ENCODE measurements at regions not wholly inside any gene's neighbourhood (a gene's known extent, or its start where the extent isn't known, plus 50 kb on each side); places are given as distances from the start of the nearest gene placed in this dataset.

DNA sequence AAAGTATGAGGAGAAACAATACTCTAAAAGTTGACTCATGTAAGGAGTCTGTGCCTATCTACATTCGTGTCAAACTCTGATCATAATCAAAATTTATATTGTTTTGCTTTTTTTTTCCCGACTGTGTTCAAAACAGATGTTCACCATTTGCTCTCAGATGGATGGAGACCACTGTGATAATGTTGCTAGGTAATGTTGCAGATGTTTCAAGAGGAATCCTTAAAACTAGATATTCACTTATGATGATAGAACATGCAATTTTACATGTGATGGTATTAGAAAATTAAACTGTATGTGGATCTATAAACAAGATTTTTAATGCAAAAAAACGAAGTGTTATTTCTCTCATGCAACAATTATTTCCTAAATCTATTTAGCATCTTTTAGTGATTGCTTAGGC lies 1080.1 kb downstream of the REEP3 start:
- H3K4me3 ChIP-seq (ENCODE audit: low read depth, low read length): no peak overlapping the region
- TF ChIP-seq, protein P1, sequence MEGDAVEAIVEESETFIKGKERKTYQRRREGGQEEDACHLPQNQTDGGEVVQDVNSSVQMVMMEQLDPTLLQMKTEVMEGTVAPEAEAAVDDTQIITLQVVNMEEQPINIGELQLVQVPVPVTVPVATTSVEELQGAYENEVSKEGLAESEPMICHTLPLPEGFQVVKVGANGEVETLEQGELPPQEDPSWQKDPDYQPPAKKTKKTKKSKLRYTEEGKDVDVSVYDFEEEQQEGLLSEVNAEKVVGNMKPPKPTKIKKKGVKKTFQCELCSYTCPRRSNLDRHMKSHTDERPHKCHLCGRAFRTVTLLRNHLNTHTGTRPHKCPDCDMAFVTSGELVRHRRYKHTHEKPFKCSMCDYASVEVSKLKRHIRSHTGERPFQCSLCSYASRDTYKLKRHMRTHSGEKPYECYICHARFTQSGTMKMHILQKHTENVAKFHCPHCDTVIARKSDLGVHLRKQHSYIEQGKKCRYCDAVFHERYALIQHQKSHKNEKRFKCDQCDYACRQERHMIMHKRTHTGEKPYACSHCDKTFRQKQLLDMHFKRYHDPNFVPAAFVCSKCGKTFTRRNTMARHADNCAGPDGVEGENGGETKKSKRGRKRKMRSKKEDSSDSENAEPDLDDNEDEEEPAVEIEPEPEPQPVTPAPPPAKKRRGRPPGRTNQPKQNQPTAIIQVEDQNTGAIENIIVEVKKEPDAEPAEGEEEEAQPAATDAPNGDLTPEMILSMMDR (IDR thresholded peaks at IDR 0.05; ENCODE audit: borderline replicate concordance, insufficient read depth, low read depth, low read length): no peak

DNA sequence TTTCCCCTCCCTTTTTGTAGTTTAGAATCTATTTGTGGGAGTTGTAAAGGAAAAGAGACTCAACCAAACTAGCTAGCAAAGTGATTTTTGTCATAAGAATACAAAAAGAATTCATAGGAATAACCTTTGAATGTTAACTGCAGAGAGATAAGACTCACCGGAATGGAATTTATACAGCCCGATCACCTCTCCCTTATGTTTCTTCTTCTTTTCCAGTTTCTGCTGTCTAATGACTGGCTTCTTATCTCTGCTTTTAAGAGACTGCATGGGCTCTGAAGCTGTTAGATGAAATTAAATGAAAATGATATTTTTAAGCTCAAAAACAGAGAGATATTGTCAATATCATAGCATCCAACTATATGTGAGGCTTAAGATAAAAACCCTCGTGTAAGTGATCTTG lies 1095.9 kb downstream of the REEP3 start:
- H3K4me3 ChIP-seq (ENCODE audit: low read depth, low read length): no peak overlapping the region
- TF ChIP-seq, protein P1 (IDR thresholded peaks at IDR 0.05; ENCODE audit: borderline replicate concordance, insufficient read depth, low read depth, low read length): no peak

DNA sequence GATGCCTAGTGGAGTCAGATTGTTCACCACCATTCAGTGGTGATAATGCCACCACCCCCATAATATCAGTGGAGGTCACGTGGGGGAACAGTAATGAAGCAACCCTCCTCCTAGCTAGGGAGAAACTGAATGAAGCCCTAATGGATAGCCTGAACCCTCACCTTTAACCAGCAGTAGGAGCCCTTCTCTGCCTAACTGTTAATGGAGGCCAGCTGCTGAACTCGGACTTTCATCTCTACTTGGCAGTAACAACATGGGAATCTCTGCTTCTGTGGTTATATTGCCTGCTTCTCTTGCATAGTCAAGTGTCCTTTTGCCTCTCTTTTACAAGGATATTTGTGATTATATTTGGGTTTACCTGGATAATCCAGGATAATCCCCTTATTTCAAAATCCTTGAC lies 1097.9 kb downstream of the REEP3 start:
- H3K4me3 ChIP-seq (ENCODE audit: low read depth, low read length): no peak overlapping the region
- TF ChIP-seq, protein P1 (IDR thresholded peaks at IDR 0.05; ENCODE audit: borderline replicate concordance, insufficient read depth, low read depth, low read length): no peak

DNA sequence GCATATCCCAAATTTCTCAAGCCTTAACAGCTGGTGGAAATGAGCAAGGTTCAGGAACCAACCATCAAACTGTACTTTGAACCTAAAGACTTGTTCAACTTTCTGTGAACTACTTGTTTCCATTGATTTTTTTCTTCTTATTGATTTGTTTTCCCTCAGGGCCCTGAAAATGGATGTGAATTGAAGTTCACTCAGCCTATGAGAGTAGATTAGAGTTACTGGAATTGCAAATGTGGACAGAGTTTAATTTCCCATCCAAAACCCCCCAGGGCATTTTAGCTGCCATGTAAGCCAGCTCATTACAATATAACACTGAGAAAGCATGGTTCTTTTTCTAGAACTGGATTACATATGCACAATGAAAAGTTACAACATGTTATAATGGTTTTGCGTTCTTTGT lies 1105.7 kb downstream of the REEP3 start:
- H3K4me3 ChIP-seq (ENCODE audit: low read depth, low read length): no peak overlapping the region
- TF ChIP-seq, protein P1 (IDR thresholded peaks at IDR 0.05; ENCODE audit: borderline replicate concordance, insufficient read depth, low read depth, low read length): no peak

DNA sequence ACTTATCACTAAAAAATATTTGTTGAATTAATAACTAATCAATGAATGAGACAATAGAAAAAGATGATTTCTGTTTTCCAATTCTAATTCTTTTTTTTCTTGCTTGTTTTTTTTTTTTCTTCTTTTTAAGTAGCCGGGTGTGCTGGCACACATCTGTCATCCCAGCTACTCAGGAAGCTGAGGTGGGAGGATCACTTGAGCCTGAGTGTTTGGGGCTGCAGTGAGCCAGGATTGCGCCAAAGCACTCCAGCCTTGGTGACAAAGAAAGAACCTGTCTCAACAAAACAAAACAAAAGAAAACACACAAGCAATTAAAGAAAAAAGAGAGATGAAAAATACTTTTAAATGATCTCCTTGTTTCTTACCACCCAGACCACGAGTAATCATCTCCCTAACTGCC lies 1109.3 kb downstream of the REEP3 start:
- no peak overlapping the region for H3K4me3 ChIP-seq (ENCODE audit: low read depth, low read length)
- TF ChIP-seq, protein P1 (IDR thresholded peaks at IDR 0.05; ENCODE audit: borderline replicate concordance, insufficient read depth, low read depth, low read length): no peak

DNA sequence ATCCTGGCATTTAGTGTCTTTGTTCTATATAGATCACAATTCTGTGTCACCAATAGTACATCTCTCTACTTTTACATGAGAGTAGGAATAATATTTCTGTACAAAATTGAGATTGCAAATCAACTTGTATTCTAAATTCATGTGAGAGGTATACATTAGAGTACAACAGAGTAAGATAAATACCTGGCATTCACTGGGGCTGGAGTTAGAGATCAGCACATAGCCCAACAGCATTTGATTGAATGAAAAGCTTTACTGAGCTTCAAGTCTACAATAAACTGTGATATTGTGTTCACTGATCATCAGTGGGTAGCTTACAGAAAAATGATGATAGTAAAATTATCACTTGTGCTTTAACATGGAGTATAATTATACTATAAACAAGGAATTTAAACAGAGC lies 1114.7 kb downstream of the REEP3 start:
- H3K4me3 ChIP-seq (ENCODE audit: low read depth, low read length): no peak overlapping the region
- TF ChIP-seq, protein P1 (IDR thresholded peaks at IDR 0.05; ENCODE audit: borderline replicate concordance, insufficient read depth, low read depth, low read length): no peak

DNA sequence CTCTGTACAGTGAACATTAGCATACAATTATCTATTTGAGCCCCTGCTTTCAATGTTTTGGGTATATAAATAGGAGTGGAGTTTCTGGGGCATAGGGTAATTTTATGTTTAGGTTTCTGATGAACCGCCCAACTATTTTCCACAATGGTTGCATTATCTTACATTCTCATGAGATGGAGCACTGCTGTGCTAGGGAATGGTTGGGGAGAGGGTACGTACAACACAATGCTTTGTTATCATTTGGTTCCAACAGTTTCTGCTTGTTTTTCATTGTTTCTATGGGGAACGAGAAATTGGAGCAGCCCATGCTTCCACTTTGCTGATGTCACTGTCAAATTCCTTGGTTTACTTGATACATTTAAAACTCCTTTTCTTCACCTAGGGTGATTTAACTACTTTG lies 1115.3 kb downstream of the REEP3 start:
- TF ChIP-seq, protein P1 (IDR thresholded peaks at IDR 0.05; ENCODE audit: borderline replicate concordance, insufficient read depth, low read depth, low read length): no peak
- H3K4me3 ChIP-seq (ENCODE audit: low read depth, low read length): no peak overlapping the region

Measured in GM12875 (cell line).